ENCODE measurements at regions not wholly inside any gene's neighbourhood (a gene's known extent, or its start where the extent isn't known, plus 50 kb on each side); places are given as distances from the start of the nearest gene placed in this dataset.

DNA sequence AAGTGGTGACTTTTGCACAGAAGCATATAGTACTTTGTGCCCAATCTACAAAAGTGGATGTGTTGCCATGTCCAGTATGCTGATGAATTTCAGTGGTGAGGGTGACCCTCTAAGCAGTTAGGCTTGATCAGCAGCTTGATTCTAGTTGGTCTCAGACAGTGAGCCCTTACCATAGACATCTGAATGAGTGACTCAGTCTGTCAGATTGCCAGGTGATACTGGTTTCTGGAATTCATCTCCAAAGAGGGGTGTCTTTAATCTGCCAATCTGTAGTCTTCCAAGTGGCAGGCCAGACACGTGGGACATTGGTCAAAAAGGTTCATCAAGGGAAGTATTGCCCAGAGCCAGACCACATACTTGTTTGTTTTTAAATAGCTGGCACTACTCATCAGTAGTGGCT, 187.4 kb upstream of the SLC16A7 start:
- TF ChIP-seq CTCF (IDR thresholded peaks at IDR 0.05) (no peak), POLR2A (IDR thresholded peaks at IDR 0.05) (no peak)

Measured in Peyer's patch (tissue), 4 donors.